ENCODE measurements at regions not wholly inside any gene's neighbourhood (a gene's known extent, or its start where the extent isn't known, plus 50 kb on each side); places are given as distances from the start of the nearest gene placed in this dataset.

DNA sequence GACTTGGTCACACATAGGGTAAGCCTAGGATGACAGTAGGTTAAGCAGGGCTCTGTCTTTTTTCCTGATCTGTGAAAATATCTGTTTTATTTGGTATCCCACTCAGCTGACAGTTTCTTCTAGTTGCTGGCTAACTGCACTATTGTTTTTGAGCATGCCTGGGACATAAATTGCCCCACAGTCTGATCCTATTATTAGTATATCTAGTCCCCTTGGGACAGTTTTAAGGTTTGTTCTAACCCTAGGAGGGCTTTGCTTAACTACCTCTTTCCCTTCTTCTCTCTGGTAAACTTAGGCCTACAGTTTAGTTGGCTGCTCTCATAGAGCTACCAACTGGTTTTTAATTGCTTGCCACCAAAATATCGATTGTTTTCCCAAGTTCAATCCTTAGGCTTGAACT, 446.6 kb downstream of the ARHGEF28 start (continued):
- TF ChIP-seq, protein P1, sequence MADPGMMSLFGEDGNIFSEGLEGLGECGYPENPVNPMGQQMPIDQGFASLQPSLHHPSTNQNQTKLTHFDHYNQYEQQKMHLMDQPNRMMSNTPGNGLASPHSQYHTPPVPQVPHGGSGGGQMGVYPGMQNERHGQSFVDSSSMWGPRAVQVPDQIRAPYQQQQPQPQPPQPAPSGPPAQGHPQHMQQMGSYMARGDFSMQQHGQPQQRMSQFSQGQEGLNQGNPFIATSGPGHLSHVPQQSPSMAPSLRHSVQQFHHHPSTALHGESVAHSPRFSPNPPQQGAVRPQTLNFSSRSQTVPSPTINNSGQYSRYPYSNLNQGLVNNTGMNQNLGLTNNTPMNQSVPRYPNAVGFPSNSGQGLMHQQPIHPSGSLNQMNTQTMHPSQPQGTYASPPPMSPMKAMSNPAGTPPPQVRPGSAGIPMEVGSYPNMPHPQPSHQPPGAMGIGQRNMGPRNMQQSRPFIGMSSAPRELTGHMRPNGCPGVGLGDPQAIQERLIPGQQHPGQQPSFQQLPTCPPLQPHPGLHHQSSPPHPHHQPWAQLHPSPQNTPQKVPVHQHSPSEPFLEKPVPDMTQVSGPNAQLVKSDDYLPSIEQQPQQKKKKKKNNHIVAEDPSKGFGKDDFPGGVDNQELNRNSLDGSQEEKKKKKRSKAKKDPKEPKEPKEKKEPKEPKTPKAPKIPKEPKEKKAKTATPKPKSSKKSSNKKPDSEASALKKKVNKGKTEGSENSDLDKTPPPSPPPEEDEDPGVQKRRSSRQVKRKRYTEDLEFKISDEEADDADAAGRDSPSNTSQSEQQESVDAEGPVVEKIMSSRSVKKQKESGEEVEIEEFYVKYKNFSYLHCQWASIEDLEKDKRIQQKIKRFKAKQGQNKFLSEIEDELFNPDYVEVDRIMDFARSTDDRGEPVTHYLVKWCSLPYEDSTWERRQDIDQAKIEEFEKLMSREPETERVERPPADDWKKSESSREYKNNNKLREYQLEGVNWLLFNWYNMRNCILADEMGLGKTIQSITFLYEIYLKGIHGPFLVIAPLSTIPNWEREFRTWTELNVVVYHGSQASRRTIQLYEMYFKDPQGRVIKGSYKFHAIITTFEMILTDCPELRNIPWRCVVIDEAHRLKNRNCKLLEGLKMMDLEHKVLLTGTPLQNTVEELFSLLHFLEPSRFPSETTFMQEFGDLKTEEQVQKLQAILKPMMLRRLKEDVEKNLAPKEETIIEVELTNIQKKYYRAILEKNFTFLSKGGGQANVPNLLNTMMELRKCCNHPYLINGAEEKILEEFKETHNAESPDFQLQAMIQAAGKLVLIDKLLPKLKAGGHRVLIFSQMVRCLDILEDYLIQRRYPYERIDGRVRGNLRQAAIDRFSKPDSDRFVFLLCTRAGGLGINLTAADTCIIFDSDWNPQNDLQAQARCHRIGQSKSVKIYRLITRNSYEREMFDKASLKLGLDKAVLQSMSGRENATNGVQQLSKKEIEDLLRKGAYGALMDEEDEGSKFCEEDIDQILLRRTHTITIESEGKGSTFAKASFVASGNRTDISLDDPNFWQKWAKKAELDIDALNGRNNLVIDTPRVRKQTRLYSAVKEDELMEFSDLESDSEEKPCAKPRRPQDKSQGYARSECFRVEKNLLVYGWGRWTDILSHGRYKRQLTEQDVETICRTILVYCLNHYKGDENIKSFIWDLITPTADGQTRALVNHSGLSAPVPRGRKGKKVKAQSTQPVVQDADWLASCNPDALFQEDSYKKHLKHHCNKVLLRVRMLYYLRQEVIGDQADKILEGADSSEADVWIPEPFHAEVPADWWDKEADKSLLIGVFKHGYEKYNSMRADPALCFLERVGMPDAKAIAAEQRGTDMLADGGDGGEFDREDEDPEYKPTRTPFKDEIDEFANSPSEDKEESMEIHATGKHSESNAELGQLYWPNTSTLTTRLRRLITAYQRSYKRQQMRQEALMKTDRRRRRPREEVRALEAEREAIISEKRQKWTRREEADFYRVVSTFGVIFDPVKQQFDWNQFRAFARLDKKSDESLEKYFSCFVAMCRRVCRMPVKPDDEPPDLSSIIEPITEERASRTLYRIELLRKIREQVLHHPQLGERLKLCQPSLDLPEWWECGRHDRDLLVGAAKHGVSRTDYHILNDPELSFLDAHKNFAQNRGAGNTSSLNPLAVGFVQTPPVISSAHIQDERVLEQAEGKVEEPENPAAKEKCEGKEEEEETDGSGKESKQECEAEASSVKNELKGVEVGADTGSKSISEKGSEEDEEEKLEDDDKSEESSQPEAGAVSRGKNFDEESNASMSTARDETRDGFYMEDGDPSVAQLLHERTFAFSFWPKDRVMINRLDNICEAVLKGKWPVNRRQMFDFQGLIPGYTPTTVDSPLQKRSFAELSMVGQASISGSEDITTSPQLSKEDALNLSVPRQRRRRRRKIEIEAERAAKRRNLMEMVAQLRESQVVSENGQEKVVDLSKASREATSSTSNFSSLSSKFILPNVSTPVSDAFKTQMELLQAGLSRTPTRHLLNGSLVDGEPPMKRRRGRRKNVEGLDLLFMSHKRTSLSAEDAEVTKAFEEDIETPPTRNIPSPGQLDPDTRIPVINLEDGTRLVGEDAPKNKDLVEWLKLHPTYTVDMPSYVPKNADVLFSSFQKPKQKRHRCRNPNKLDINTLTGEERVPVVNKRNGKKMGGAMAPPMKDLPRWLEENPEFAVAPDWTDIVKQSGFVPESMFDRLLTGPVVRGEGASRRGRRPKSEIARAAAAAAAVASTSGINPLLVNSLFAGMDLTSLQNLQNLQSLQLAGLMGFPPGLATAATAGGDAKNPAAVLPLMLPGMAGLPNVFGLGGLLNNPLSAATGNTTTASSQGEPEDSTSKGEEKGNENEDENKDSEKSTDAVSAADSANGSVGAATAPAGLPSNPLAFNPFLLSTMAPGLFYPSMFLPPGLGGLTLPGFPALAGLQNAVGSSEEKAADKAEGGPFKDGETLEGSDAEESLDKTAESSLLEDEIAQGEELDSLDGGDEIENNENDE (IDR thresholded peaks at IDR 0.05; ENCODE audit: insufficient replicate concordance, low read length): no peak
- no peak for TF ChIP-seq TAF1 (IDR thresholded peaks at IDR 0.05; ENCODE audit: low read depth, low read length)
- no peak for TF ChIP-seq MAFK (IDR thresholded peaks at IDR 0.05; ENCODE audit: low read depth, low read length)
- no peak for TF ChIP-seq TBP (IDR thresholded peaks at IDR 0.05; ENCODE audit: low read depth, low read length)
- no peak for TF ChIP-seq CTBP2 (IDR thresholded peaks at IDR 0.05; ENCODE audit: borderline replicate concordance, insufficient read depth, insufficient read length, low read length)
- no peak for TF ChIP-seq TCF12 (IDR thresholded peaks at IDR 0.05; ENCODE audit: low read depth, low read length)
- TF ChIP-seq GTF2F1 (IDR thresholded peaks at IDR 0.05; ENCODE audit: borderline replicate concordance, low read depth, low read length): no peak
- no peak for TF ChIP-seq TEAD4 (IDR thresholded peaks at IDR 0.05; ENCODE audit: low read depth, low read length)
- no peak for TF ChIP-seq RFX5 (IDR thresholded peaks at IDR 0.05; ENCODE audit: borderline replicate concordance, low read depth, low read length)
- TF ChIP-seq, protein P2, sequence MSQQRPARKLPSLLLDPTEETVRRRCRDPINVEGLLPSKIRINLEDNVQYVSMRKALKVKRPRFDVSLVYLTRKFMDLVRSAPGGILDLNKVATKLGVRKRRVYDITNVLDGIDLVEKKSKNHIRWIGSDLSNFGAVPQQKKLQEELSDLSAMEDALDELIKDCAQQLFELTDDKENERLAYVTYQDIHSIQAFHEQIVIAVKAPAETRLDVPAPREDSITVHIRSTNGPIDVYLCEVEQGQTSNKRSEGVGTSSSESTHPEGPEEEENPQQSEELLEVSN (IDR thresholded peaks at IDR 0.05): no peak
